ENCODE measurements at regions not wholly inside any gene's neighbourhood (a gene's known extent, or its start where the extent isn't known, plus 50 kb on each side); places are given as distances from the start of the nearest gene placed in this dataset.
A peak's percentile ranks its signal among the peaks of the same experiment; 100 is the strongest.

DNA sequence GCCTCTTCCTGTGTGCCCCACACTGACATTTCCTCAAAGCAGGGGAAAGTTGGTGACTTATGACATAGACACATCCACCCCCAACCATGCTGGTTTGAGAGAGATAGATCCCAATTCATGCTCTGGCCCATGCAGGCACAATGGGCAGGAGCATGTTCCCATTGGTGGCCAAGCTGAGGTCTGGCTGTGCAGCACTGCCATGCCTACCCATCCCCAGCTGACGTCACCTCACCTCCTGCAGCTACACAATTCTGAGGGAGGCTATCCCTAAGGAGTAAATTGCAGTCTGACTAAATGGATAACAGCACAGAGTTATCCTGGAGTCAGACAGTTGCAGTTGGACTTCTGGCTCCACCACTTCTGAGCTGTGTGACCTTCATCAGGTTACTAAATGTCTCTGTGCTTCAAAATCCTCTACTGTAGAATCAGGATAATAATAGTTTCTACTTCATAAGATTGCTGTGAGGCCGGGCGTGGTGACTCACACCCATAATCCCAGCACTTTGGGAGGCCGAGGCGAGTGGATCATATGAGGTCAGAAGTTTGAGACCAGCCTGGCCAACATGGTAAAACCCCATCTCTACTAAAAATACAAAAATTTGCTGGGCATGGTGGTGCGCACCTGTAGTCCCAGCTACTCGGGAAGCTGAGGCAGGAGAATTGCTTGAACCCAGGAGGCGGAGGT lies 323.9 kb downstream of the BCL11B start:
- H3K27ac ChIP-seq = peak overlapping the region in 1 of 3 donors; percentile 26
- no peak for DNase-seq
- intact Hi-C loops (cut with DNase I) = no loop called here
- no peak for TF ChIP-seq CTCF (IDR thresholded peaks at IDR 0.05)
- TF ChIP-seq POLR2A (IDR thresholded peaks at IDR 0.05) = no peak
- H3K27me3 ChIP-seq = no peaks in the 10 kb centered on the region
- no peaks in the 10 kb centered on the region for H3K36me3 ChIP-seq
- H3K4me3 ChIP-seq (replicated peaks in 1 of 3) = no peak overlapping the region
- no peaks in the 10 kb centered on the region for H3K9me3 ChIP-seq
- 97 to 100% methylated on average over 8 of the region's 8 CpGs for WGBS, 2 donors
- peaks cover 10 to 16% of the 10 kb centered on the region in 2 donors for H3K4me1 ChIP-seq

DNA sequence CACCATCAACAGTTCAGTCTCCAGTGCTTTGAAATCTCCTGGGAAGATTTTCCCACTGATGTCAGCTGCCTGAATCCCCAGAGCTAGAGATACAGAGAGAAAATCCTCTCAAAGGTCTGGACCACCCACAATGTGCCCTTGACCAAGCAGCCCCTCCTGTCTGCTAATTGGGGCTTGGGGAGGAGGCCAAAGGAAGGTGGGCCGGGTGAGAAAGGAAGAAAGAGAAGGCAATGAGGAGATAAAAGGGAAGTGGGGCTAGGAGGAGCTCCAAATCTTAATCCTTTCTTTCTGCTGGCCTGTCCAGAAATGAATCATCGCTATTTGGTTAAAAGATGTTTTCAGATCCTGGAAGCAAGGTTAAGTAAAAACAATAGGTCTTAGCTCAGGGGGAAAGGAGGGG lies 322.9 kb downstream of the BCL11B start:
- WGBS, 2 donors = 64 to 79% methylated on average over 2 of the region's 2 CpGs
- H3K27ac ChIP-seq = no peak overlapping the region
- no peak for DNase-seq

DNA sequence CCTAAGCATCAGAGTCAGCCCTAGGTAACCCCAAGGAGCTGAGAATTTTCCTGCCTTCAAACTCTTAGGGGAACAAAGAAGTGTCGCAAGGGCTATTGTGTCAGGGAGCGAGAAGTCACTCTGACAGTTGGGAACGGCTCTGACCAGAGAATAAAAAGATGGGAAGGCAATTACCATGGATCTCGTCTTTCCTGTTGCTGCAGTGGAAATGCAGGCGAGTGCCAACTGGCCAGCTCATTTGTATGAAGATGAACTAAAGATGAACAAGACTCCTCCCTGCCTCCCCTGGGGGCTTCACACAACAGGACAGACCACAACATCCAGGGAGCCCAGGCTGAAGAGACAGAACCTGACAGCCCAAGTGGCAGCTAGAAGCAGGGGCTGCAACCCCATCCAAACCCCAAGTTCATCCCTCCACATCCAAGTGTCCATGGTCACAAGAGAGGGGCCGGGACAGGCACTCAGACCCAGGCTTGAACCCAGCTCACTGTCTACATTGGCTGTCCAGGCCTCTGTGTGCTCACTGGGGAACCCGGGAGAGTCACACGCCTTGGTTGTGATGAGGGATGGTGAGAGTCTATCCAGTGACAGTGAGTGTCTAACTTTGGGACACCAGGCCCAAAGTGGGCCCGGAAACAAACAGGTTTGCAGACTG lies 322.4 kb downstream of the BCL11B start:
- Histone ChIP-seq H3K27ac (no peak overlapping the region), H3K36me3 (no peaks in the 10 kb centered on the region), H3K27me3 (no peaks in the 10 kb centered on the region), H3K4me3 (replicated peaks in 1 of 3) (no peak overlapping the region), H3K4me1 (peaks cover 10 to 16% of the 10 kb centered on the region in 2 donors), H3K9me3 (no peaks in the 10 kb centered on the region)
- intact Hi-C loops (cut with DNase I) = no loop called here
- DNase-seq = no peak
- WGBS, 2 donors = 81 to 85% methylated on average over 9 of the region's 9 CpGs
- TF ChIP-seq POLR2A (IDR thresholded peaks at IDR 0.05) = no peak
- no peak for TF ChIP-seq CTCF (IDR thresholded peaks at IDR 0.05)

More for the DNA sequence above, 322.9 kb downstream of the BCL11B start:
- H3K36me3 ChIP-seq = no peaks in the 10 kb centered on the region
- no peaks in the 10 kb centered on the region for H3K9me3 ChIP-seq
- peaks cover 10 to 16% of the 10 kb centered on the region in 2 donors for H3K4me1 ChIP-seq
- no peaks in the 10 kb centered on the region for H3K27me3 ChIP-seq
- TF ChIP-seq POLR2A (IDR thresholded peaks at IDR 0.05) = no peak
- no peak for TF ChIP-seq CTCF (IDR thresholded peaks at IDR 0.05)
- H3K4me3 ChIP-seq (replicated peaks in 1 of 3) = no peak overlapping the region
- intact Hi-C loops (cut with DNase I) = no loop called here

DNA sequence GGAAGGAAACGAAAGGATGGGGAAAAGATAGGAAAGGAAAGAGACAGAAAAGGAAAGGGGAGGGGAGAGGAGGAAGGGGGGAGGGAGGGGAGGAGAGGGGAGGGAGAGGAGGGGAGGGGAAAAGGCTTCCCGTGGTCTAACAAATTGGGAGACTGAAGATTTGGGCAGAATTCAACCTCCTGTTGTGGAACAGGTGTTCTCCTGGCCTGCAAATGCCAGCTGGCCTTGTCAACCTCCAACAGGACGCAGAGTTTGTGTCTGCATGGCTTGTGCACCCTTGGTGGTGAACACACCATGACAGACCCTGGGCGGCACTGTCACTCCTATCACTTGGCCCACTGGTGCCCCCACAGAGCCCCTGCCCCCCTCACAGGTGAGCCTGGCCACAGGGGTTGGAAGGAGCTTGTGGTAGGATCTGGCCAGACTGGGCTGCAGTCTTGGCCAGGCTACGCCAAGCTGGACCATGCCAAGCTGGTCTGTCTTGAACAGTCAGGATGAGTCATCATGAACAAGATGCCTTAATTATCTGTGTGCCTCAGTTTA lies 321.6 kb downstream of the BCL11B start:
- intact Hi-C loops (cut with DNase I) = no loop called here
- H3K4me1 ChIP-seq = peaks cover 10 to 16% of the 10 kb centered on the region in 2 donors
- 84 to 86% methylated on average over 5 of the region's 5 CpGs for WGBS, 2 donors
- no peak overlapping the region for H3K4me3 ChIP-seq (replicated peaks in 1 of 3)
- DNase-seq = no peak
- H3K27ac ChIP-seq = no peak overlapping the region
- TF ChIP-seq POLR2A (IDR thresholded peaks at IDR 0.05) = no peak
- no peak for TF ChIP-seq CTCF (IDR thresholded peaks at IDR 0.05)
- H3K9me3 ChIP-seq = no peaks in the 10 kb centered on the region
- H3K27me3 ChIP-seq = no peaks in the 10 kb centered on the region
- no peaks in the 10 kb centered on the region for H3K36me3 ChIP-seq

DNA sequence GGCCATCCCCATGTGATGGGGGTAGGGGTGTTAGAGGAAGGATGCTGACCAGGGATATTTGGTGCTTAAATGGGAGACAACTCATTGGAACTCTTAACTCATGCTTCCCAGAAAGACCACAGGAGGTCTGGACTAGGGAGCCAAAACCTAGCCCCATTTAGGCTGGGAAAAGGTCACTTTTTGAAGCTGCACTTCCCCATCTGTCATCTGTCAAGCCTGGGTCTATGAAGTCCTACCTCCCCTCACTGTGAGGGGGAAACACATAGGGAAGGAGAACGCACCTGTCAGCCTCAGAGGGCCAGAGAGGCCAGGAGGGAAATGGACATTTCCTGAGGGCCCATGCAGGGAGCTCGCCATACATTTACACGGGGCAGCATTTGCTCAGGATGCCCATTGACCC lies 321.0 kb downstream of the BCL11B start:
- WGBS, 2 donors = 84 to 90% methylated on average over 3 of the region's 3 CpGs
- no peaks in the 10 kb centered on the region for H3K27me3 ChIP-seq
- H3K36me3 ChIP-seq = no peaks in the 10 kb centered on the region
- DNase-seq = no peak
- H3K27ac ChIP-seq = no peak overlapping the region
- TF ChIP-seq CTCF (IDR thresholded peaks at IDR 0.05) (no peak), POLR2A (IDR thresholded peaks at IDR 0.05) (no peak)
- H3K4me1 ChIP-seq = peaks cover 10 to 16% of the 10 kb centered on the region in 2 donors
- H3K4me3 ChIP-seq (replicated peaks in 1 of 3) = no peak overlapping the region
- no peaks in the 10 kb centered on the region for H3K9me3 ChIP-seq
- intact Hi-C loops (cut with DNase I) = no loop called here
